PC-3 (cell line): ENCODE measurements at regions not wholly inside any gene's neighbourhood (a gene's known extent, or its start where the extent isn't known, plus 50 kb on each side); places are given as distances from the start of the nearest gene placed in this dataset.

Experiments
- CTCF ChIP-seq: fragments of 300-600 bp; sonication (generic); conservative IDR thresholded peaks from 2 replicates; pipeline ENCODE4 v1.5.1; 2017; ENCODE audit warnings: antibody characterized with exemption, low read depth, mild to moderate bottlenecking, low read length
- EZH2 ChIP-seq: fragments of 300-600 bp; sonication (generic); IDR thresholded peaks from one replicate; pipeline ENCODE4 v1.6.1; 2017; ENCODE audit warnings: antibody characterized with exemption, mild to moderate bottlenecking, low read length; ENCODE audit not compliant: unreplicated experiment

- TF ChIP-seq CTCF (no peak), EZH2 (no peak)
These were observed 700.1 kb downstream of the KCNT2 start for GRCh38 chr1:195908121-195908520.
